ENCODE measurements at regions not wholly inside any gene's neighbourhood (a gene's known extent, or its start where the extent isn't known, plus 50 kb on each side); places are given as distances from the start of the nearest gene placed in this dataset.
A peak's percentile ranks its signal among the peaks of the same experiment; 100 is the strongest.

GRCh38 chr1:193574913-193575312, 388.5 kb upstream of the B3GALT2 start:
- no peaks in the 10 kb centered on the region for H3K9me3 ChIP-seq (ENCODE audit: control insufficient read depth, low read length)
- no peak overlapping the region for H3K27ac ChIP-seq (ENCODE audit: low read length)
- DNase-seq, result no peak
- no peak overlapping the region for H3K4me3 ChIP-seq (ENCODE audit: low read length)
- no peak for ATAC-seq
- H3K4me1 ChIP-seq (ENCODE audit: control insufficient read depth, insufficient read depth, low read length), result no peaks in the 10 kb centered on the region
- intact Hi-C loops (cut with DNase I), result no loop called here
- no peaks in the 10 kb centered on the region for H3K27me3 ChIP-seq (ENCODE audit: control insufficient read depth, insufficient read depth)

DNA sequence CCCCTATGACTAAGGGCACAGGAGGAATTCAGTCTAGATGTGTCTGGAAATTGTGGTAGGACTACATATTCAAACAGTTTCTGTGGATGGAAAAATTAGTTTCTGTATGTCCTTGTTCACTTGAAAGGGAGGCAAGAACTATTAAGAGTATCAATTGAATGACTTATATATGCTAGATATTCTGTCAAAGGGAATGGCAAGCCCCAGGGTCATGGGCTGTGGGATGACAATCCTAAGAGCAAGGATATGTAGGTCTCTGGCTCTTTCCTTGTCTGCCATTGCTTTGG, 383.5 kb upstream of the B3GALT2 start:
- intact Hi-C loops (cut with DNase I), result no loop called here
- Histone ChIP-seq H3K4me1 (ENCODE audit: control insufficient read depth, insufficient read depth, low read length) (no peaks in the 10 kb centered on the region), H3K4me3 (ENCODE audit: low read length) (no peak overlapping the region)

DNA sequence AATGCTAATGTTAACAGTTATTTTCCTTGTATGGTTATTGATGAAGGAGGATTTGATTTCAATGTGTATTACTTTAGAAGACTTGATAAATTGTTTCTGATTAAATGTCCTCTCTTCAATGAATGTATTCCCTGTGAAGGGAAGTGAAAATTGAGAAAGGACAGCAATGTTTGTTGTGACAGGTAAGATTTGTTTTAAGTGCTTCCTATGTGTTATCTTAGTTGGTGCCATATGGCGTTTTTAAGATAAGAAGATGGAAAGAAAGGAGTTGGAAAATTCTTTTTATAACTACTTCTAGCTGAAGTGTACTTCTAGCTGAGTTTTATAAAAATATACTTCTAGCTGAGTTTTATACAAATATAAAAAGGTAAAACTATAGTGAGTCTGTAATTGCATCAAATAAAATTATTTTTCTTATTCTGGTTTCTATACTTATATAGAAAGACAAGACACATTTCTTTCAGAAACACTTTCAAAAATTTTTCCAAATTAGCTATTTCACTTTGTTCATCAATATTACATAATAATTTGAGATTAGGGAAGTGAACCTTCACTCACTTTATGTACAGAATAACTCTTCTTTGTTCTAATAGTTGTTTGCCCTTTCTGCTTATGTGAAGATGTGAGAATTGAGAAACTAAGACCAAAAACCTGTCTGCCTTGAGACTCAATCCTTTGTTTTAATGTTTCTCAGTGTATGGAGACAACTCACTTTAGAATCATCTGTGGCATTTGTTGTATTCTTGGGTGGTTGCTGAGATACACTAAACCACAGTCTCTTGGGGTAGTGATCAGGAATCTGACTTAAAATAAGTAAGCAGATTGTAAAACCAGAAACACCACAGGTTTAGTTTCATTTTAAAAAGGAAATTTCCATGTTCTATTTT, 382.9 kb upstream of the B3GALT2 start:
- intact Hi-C loops (cut with DNase I), result no loop called here
- no peak for ATAC-seq
- Histone ChIP-seq H3K27me3 (ENCODE audit: control insufficient read depth, insufficient read depth) (no peaks in the 10 kb centered on the region), H3K9me3 (ENCODE audit: control insufficient read depth, low read length) (no peaks in the 10 kb centered on the region), H3K27ac (ENCODE audit: low read length) (no peak overlapping the region), H3K4me3 (ENCODE audit: low read length) (no peak overlapping the region), H3K4me1 (ENCODE audit: control insufficient read depth, insufficient read depth, low read length) (no peaks in the 10 kb centered on the region)
- DNase-seq, result no peak
- WGBS, result 13% methylated on average over 1 of the region's 1 CpG

More for the DNA sequence above, 383.5 kb upstream of the B3GALT2 start:
- ATAC-seq, result no peak
- H3K9me3 ChIP-seq (ENCODE audit: control insufficient read depth, low read length), result no peaks in the 10 kb centered on the region
- DNase-seq, result no peak
- no peaks in the 10 kb centered on the region for H3K27me3 ChIP-seq (ENCODE audit: control insufficient read depth, insufficient read depth)
- no peak overlapping the region for H3K27ac ChIP-seq (ENCODE audit: low read length)

DNA sequence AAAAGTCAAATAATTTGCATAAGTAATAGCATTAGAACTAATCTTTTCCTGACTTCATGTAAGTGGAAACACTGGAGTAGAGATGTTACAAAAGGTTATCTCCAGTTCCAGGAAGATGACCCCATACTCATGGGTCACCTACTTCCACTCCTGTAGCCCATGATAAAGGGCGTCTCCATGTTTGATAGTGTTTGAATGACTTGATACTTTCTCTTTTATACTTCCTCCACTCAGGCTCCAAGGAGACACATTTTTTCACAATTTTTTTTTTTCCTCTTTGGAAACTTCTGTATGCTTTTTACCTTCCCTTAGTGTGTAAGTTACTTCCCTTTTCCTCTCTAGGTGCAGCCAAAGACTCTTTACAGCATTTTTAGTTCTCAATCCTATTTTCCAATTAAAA, 382.1 kb upstream of the B3GALT2 start:
- no peaks in the 10 kb centered on the region for H3K9me3 ChIP-seq (ENCODE audit: control insufficient read depth, low read length)
- no peak for DNase-seq
- no peaks in the 10 kb centered on the region for H3K4me1 ChIP-seq (ENCODE audit: control insufficient read depth, insufficient read depth, low read length)
- H3K27ac ChIP-seq (ENCODE audit: low read length), result no peak overlapping the region
- intact Hi-C loops (cut with DNase I), result no loop called here
- H3K4me3 ChIP-seq (ENCODE audit: low read length), result no peak overlapping the region
- no peak for ATAC-seq
- no peaks in the 10 kb centered on the region for H3K27me3 ChIP-seq (ENCODE audit: control insufficient read depth, insufficient read depth)
- WGBS, result 44% methylated on average over 1 of the region's 1 CpG

DNA sequence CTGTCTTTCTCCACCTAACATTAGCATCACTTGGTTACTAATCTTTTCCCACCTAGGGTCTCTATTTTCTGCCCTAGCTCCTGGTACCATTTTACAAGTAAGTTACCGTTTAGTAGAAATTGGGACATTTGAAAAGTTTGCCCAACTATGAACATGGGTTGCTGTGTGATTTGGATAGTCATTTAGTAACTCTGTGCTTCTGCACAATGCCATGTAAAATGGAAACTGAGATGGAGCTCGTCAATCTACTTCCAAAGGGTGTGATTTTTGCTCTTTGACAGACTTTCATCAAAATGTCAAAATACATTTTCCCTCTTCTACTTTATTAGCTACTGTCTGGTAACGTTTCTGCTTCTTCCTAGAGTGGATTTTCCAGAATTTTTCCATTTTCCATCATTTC, 381.5 kb upstream of the B3GALT2 start:
- no peaks in the 10 kb centered on the region for H3K9me3 ChIP-seq (ENCODE audit: control insufficient read depth, low read length)
- intact Hi-C loops (cut with DNase I), result no loop called here
- H3K4me1 ChIP-seq (ENCODE audit: control insufficient read depth, insufficient read depth, low read length), result no peaks in the 10 kb centered on the region
- H3K27ac ChIP-seq (ENCODE audit: low read length), result no peak overlapping the region
- H3K27me3 ChIP-seq (ENCODE audit: control insufficient read depth, insufficient read depth), result no peaks in the 10 kb centered on the region
- DNase-seq, result no peak
- ATAC-seq, result no peak
- H3K4me3 ChIP-seq (ENCODE audit: low read length), result no peak overlapping the region
- WGBS, result 92% methylated on average over 3 of the region's 3 CpGs

DNA sequence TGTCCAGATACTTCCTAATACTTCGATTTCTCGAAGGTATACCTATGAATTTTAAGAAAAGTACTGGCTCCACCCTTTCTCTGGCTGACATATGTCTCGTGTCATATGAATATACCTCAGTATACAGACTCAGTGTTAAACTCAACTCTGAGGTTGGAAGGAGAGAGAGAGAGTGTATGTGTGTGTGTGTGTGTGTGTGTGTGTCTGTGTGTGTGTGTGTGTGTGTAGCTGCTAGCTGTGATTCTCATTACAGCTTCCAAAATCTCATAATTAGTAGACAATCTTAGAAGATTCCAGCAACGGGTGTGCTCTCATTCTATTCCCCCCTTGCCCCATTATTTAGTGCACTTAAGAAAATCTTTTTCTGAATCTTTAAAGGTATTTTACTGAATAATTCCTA, 380.3 kb upstream of the B3GALT2 start:
- no peak overlapping the region for H3K27ac ChIP-seq (ENCODE audit: low read length)
- 91% methylated on average over 4 of the region's 4 CpGs for WGBS
- no peak overlapping the region for H3K4me3 ChIP-seq (ENCODE audit: low read length)
- intact Hi-C loops (cut with DNase I), result no loop called here
- ATAC-seq (no peak), DNase-seq (no peak)
- no peaks in the 10 kb centered on the region for H3K4me1 ChIP-seq (ENCODE audit: control insufficient read depth, insufficient read depth, low read length)
- H3K9me3 ChIP-seq (ENCODE audit: control insufficient read depth, low read length), result no peaks in the 10 kb centered on the region
- no peaks in the 10 kb centered on the region for H3K27me3 ChIP-seq (ENCODE audit: control insufficient read depth, insufficient read depth)

GRCh38 chr1:193565971-193566577, 379.7 kb upstream of the B3GALT2 start:
- intact Hi-C loops (cut with DNase I), result no loop called here
- Histone ChIP-seq H3K9me3 (ENCODE audit: control insufficient read depth, low read length) (no peaks in the 10 kb centered on the region), H3K4me3 (ENCODE audit: low read length) (no peak overlapping the region), H3K27ac (ENCODE audit: low read length) (no peak overlapping the region), H3K27me3 (ENCODE audit: control insufficient read depth, insufficient read depth) (no peaks in the 10 kb centered on the region), H3K4me1 (ENCODE audit: control insufficient read depth, insufficient read depth, low read length) (no peaks in the 10 kb centered on the region)
- 70% methylated on average over 2 of the region's 2 CpGs for WGBS
- no peak for DNase-seq
- no peak for ATAC-seq

DNA sequence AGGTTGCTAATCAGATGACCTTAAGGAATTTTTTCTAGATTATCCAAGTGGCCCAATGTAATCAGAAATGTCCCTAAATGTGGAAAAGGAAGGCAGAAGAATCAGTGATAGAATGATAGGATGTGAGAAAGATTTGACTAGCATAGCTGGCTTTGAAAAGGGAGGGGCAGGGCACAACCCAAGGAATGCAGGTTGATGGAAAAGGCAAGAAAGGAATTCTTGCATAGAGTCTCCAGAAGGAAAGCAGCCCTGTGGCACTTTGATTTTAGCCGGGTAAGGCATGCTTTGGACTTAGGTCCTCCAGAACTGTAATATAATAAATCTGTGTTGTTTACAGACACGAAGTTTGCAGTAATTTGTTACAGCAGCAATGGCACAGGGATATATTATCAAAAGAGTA, 375.7 kb upstream of the B3GALT2 start:
- Histone ChIP-seq H3K4me3 (ENCODE audit: low read length) (no peak overlapping the region), H3K9me3 (ENCODE audit: control insufficient read depth, low read length) (no peaks in the 10 kb centered on the region), H3K4me1 (ENCODE audit: control insufficient read depth, insufficient read depth, low read length) (no peaks in the 10 kb centered on the region), H3K27me3 (ENCODE audit: control insufficient read depth, insufficient read depth) (no peaks in the 10 kb centered on the region), H3K27ac (ENCODE audit: low read length) (no peak overlapping the region)
- DNase-seq (no peak), ATAC-seq (no peak)
- intact Hi-C loops (cut with DNase I), result no loop called here
- WGBS, result 74% methylated on average over 2 of the region's 2 CpGs

DNA sequence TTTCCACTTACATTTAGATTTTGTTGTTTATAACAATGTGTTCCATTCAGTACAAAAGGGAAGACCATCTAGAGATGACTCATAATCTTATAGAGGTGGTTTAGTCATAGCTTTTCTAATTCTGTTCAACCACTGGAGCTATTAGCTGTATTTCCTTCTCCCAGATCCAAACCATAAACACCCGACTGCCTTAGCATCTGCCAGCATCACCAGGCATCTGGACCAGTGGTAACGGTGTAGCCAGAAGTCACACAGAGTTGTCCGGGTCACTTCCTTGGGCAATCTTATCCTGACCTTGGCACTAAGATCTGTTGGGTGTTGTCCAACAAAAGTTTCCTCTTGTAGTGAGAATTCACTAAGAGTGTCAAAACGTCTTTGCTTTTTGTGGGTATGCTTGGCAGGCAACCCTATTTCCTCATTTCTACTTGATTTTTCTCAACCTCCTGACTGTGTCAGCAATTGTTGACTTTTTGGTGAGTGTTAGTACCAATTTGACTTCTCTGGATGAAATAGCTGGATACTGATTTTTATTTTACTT, 372.1 kb upstream of the B3GALT2 start:
- Histone ChIP-seq H3K9me3 (ENCODE audit: control insufficient read depth, low read length) (no peaks in the 10 kb centered on the region), H3K4me3 (ENCODE audit: low read length) (no peak overlapping the region), H3K27me3 (ENCODE audit: control insufficient read depth, insufficient read depth) (no peaks in the 10 kb centered on the region), H3K4me1 (ENCODE audit: control insufficient read depth, insufficient read depth, low read length) (no peaks in the 10 kb centered on the region), H3K27ac (ENCODE audit: low read length) (no peak overlapping the region)
- ATAC-seq (peak; percentile 48 to 63), DNase-seq (no peak)
- intact Hi-C loops (cut with DNase I), result no loop called here
- WGBS, result 27% methylated on average over 4 of the region's 4 CpGs

DNA sequence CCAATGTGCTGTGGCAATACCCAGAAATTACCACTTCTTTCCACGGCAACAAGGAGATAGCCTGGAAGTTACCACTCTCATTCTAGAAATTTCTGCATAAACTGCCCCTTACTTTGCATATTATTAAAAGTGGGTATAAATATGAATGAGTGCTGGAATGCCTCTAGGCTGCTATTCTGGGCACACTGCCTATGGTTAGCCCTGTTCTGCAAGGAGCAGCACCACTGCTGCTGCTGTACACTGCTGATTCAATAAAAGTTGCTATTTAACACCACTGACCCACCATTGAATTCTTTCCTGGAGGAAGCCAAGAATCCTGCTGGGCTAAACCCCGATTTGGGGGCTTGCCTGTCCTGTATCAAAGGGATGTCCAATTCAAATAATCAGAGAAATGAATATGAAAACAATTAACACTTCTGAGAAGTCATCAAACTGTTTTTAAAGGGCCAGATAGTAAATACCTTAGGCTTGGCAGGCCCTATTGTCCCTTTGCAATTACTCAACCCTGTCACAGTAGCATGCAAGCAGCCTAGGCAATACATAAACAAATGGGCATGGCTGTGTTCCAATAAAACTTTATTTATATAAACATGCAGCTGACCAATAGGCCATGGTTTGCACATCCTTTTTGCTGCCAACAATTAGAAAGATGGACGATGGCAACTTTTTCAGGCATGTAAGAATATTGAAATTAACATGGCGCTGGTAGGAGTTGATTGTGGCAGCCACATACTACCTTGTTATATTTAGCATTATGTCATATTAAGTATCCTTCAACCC, 369.4 kb upstream of the B3GALT2 start:
- intact Hi-C loops (cut with DNase I), result no loop called here
- WGBS, result 85% methylated on average over 4 of the region's 4 CpGs

DNA sequence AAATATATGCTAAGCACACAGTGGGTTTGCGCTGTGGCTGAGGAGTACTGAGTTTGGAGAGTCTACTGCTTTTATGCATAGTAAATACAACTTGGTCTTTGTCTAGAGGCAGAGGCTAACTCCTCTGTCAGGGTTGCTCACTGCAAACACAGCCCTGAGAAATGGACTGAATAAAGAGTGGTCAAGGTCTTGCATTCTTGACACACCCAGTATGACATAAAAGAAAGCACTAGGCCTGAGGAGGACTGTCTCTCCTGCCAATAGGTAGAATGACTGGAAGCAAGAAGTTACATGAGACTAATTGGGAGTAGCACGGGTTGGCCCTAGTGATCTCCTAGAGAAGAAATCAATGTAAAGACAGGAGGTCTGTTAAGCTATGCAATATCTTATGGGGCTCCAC, 367.2 kb upstream of the B3GALT2 start:
- H3K27me3 ChIP-seq (ENCODE audit: control insufficient read depth, insufficient read depth), result no peaks in the 10 kb centered on the region
- 96% methylated on average over 2 of the region's 2 CpGs for WGBS
- H3K4me3 ChIP-seq (ENCODE audit: low read length), result no peak overlapping the region
- ATAC-seq (no peak), DNase-seq (no peak)
- intact Hi-C loops (cut with DNase I), result no loop called here
- no peaks in the 10 kb centered on the region for H3K4me1 ChIP-seq (ENCODE audit: control insufficient read depth, insufficient read depth, low read length)
- H3K9me3 ChIP-seq (ENCODE audit: control insufficient read depth, low read length), result no peaks in the 10 kb centered on the region
- no peak overlapping the region for H3K27ac ChIP-seq (ENCODE audit: low read length)

More for the DNA sequence above, 369.4 kb upstream of the B3GALT2 start:
- no peak for DNase-seq
- no peaks in the 10 kb centered on the region for H3K27me3 ChIP-seq (ENCODE audit: control insufficient read depth, insufficient read depth)
- no peak overlapping the region for H3K27ac ChIP-seq (ENCODE audit: low read length)
- no peaks in the 10 kb centered on the region for H3K9me3 ChIP-seq (ENCODE audit: control insufficient read depth, low read length)
- no peak for ATAC-seq
- H3K4me3 ChIP-seq (ENCODE audit: low read length), result no peak overlapping the region
- no peaks in the 10 kb centered on the region for H3K4me1 ChIP-seq (ENCODE audit: control insufficient read depth, insufficient read depth, low read length)
